GM12865 (cell line): ENCODE measurements at regions not wholly inside any gene's neighbourhood (a gene's known extent, or its start where the extent isn't known, plus 50 kb on each side); places are given as distances from the start of the nearest gene placed in this dataset.
"Not testable (repeated sequence)": the region's sequence is repeated elsewhere in the genome, so short reads cannot be mapped to it uniquely, and the experiment has no call there.

Experiments
- DNase-seq: peaks from one replicate; pipeline ENCODE4 v3.0.0; 2010; ENCODE audit warnings: low read depth
- H3K4me3 ChIP-seq: 2 replicates; pipeline ENCODE4 v1.5.1; 2011; ENCODE audit warnings: mild to moderate bottlenecking, low read depth, low read length, control low read depth
- CTCF ChIP-seq: IDR thresholded peaks from 2 replicates; pipeline ENCODE4 v1.5.1; 2011; ENCODE audit warnings: low read length, control low read depth, low read depth, inconsistent platforms; ENCODE audit not compliant: insufficient read depth; ENCODE audit errors: missing control alignments

- DNase-seq = no peak
- H3K4me3 ChIP-seq = no peak overlapping the region
- TF ChIP-seq CTCF = no peak
These were observed 157.0 kb downstream of the GJA1 start for GRCh38 chr6:121592261-121592935.

- H3K4me3 ChIP-seq = no peak overlapping the region
- DNase-seq = no peak
- TF ChIP-seq CTCF = no peak
These were observed 157.7 kb downstream of the GJA1 start for GRCh38 chr6:121593011-121593641.

GRCh38 chr6:121594053-121594452, 158.6 kb downstream of the GJA1 start:
- TF ChIP-seq CTCF = no peak
- no peak for DNase-seq
- H3K4me3 ChIP-seq = no peak overlapping the region

GRCh38 chr6:121595646-121596045, 160.2 kb downstream of the GJA1 start:
- H3K4me3 ChIP-seq = no peak overlapping the region
- DNase-seq = no peak
- TF ChIP-seq CTCF = no peak

GRCh38 chr6:121596441-121596840, 161.0 kb downstream of the GJA1 start:
- DNase-seq = no peak
- TF ChIP-seq CTCF = no peak
- H3K4me3 ChIP-seq = no peak overlapping the region

- no peak for TF ChIP-seq CTCF
- no peak for DNase-seq
- no peak overlapping the region for H3K4me3 ChIP-seq
These were observed 162.2 kb downstream of the GJA1 start for GRCh38 chr6:121597654-121598053.

GRCh38 chr6:121599331-121599730, 163.9 kb downstream of the GJA1 start:
- H3K4me3 ChIP-seq, DNase-seq: not testable (repeated sequence)
